ENCODE measurements at regions not wholly inside any gene's neighbourhood (a gene's known extent, or its start where the extent isn't known, plus 50 kb on each side); places are given as distances from the start of the nearest gene placed in this dataset.

- no peak overlapping the region for H3K4me3 ChIP-seq (ENCODE audit: low read length)
- ChIA-PET CTCF (no interaction called here), POLR2A (no interaction called here)
- no peaks in the 10 kb centered on the region for H3K4me1 ChIP-seq (ENCODE audit: insufficient read depth, low read length)
- H3K4me3 Mint-ChIP-seq, result no peak overlapping the region
- H3K27me3 Mint-ChIP-seq, result peaks cover 0 to 2% of the 10 kb centered on the region in 2 donors
- no peaks in the 10 kb centered on the region for H3K36me3 ChIP-seq (ENCODE audit: insufficient read depth, low read length)
- no peaks in the 10 kb centered on the region for H3K36me3 Mint-ChIP-seq
- no peak overlapping the region for H3K27ac ChIP-seq (ENCODE audit: low read depth, low read length)
- H3K27me3 ChIP-seq (ENCODE audit: insufficient read depth, low read length, poor library complexity, severe bottlenecking), result no peaks in the 10 kb centered on the region
- H3K9me3 Mint-ChIP-seq, result peaks cover 0 to 6% (median 5%) of the 10 kb centered on the region in 5 donors
- H3K9me3 ChIP-seq (ENCODE audit: low read length), result no peaks in the 10 kb centered on the region
- H3K4me1 Mint-ChIP-seq, result no peaks in the 10 kb centered on the region
- H3K27ac Mint-ChIP-seq, result no peak overlapping the region
- DNase-seq, result no peak
Measured at GRCh38 chr16:6160303-6160702, 1062.7 kb upstream of the EEF2KMT start.

- Mint-ChIP-seq H3K4me1 (no peaks in the 10 kb centered on the region), H3K36me3 (no peaks in the 10 kb centered on the region), H3K27ac (no peak overlapping the region), H3K4me3 (no peak overlapping the region), H3K27me3 (no peaks in the 10 kb centered on the region), H3K9me3 (peaks cover 0 to 10% (median 6%) of the 10 kb centered on the region in 5 donors)
- Histone ChIP-seq H3K4me1 (ENCODE audit: insufficient read depth, low read length) (no peaks in the 10 kb centered on the region), H3K27ac (ENCODE audit: low read depth, low read length) (no peak overlapping the region), H3K27me3 (ENCODE audit: insufficient read depth, low read length, poor library complexity, severe bottlenecking) (no peaks in the 10 kb centered on the region), H3K4me3 (ENCODE audit: low read length) (no peak overlapping the region), H3K9me3 (ENCODE audit: low read length) (no peaks in the 10 kb centered on the region), H3K36me3 (ENCODE audit: insufficient read depth, low read length) (no peaks in the 10 kb centered on the region)
- no peak for DNase-seq
- POLR2A ChIA-PET, result no interaction called here
- CTCF ChIA-PET, result no interaction called here
Measured at GRCh38 chr16:6157806-6158205, 1060.2 kb upstream of the EEF2KMT start.

GRCh38 chr16:6155271-6155670 lies 1057.7 kb upstream of the EEF2KMT start:
- no peak overlapping the region for H3K4me3 Mint-ChIP-seq
- Histone ChIP-seq H3K27ac (ENCODE audit: low read depth, low read length) (no peak overlapping the region), H3K4me1 (ENCODE audit: insufficient read depth, low read length) (no peaks in the 10 kb centered on the region), H3K27me3 (ENCODE audit: insufficient read depth, low read length, poor library complexity, severe bottlenecking) (no peaks in the 10 kb centered on the region), H3K36me3 (ENCODE audit: insufficient read depth, low read length) (no peaks in the 10 kb centered on the region), H3K9me3 (ENCODE audit: low read length) (no peaks in the 10 kb centered on the region), H3K4me3 (ENCODE audit: low read length) (no peak overlapping the region)
- DNase-seq, result no peak
- H3K27ac Mint-ChIP-seq, result no peak overlapping the region
- no peaks in the 10 kb centered on the region for H3K36me3 Mint-ChIP-seq
- ChIA-PET CTCF (no interaction called here), POLR2A (no interaction called here)
- no peaks in the 10 kb centered on the region for H3K27me3 Mint-ChIP-seq
- H3K4me1 Mint-ChIP-seq, result no peaks in the 10 kb centered on the region
- peaks cover 2 to 13% (median 6%) of the 10 kb centered on the region in 5 donors for H3K9me3 Mint-ChIP-seq

- H3K27me3 ChIP-seq (ENCODE audit: insufficient read depth, low read length, poor library complexity, severe bottlenecking), result no peaks in the 10 kb centered on the region
- no peak for DNase-seq
- POLR2A ChIA-PET, result no interaction called here
- no peaks in the 10 kb centered on the region for H3K36me3 ChIP-seq (ENCODE audit: insufficient read depth, low read length)
- H3K4me3 ChIP-seq (ENCODE audit: low read length), result no peak overlapping the region
- Mint-ChIP-seq H3K27ac (no peak overlapping the region), H3K4me1 (no peaks in the 10 kb centered on the region), H3K9me3 (peaks cover 0 to 10% (median 9%) of the 10 kb centered on the region in 5 donors), H3K36me3 (no peaks in the 10 kb centered on the region), H3K27me3 (no peaks in the 10 kb centered on the region), H3K4me3 (no peak overlapping the region)
- no peaks in the 10 kb centered on the region for H3K9me3 ChIP-seq (ENCODE audit: low read length)
- CTCF ChIA-PET, result no interaction called here
- no peaks in the 10 kb centered on the region for H3K4me1 ChIP-seq (ENCODE audit: insufficient read depth, low read length)
- H3K27ac ChIP-seq (ENCODE audit: low read depth, low read length), result no peak overlapping the region
Measured at GRCh38 chr16:6153901-6154300, 1056.3 kb upstream of the EEF2KMT start.

- H3K4me3 ChIP-seq (ENCODE audit: low read length), result no peak overlapping the region
- ChIA-PET CTCF (no interaction called here), POLR2A (no interaction called here)
- no peaks in the 10 kb centered on the region for H3K36me3 Mint-ChIP-seq
- no peaks in the 10 kb centered on the region for H3K4me1 Mint-ChIP-seq
- no peaks in the 10 kb centered on the region for H3K4me1 ChIP-seq (ENCODE audit: insufficient read depth, low read length)
- no peak overlapping the region for H3K27ac ChIP-seq (ENCODE audit: low read depth, low read length)
- no peaks in the 10 kb centered on the region for H3K27me3 Mint-ChIP-seq
- no peaks in the 10 kb centered on the region for H3K36me3 ChIP-seq (ENCODE audit: insufficient read depth, low read length)
- no peak overlapping the region for H3K4me3 Mint-ChIP-seq
- no peak overlapping the region for H3K27ac Mint-ChIP-seq
- no peaks in the 10 kb centered on the region for H3K9me3 ChIP-seq (ENCODE audit: low read length)
- H3K27me3 ChIP-seq (ENCODE audit: insufficient read depth, low read length, poor library complexity, severe bottlenecking), result no peaks in the 10 kb centered on the region
- no peak for DNase-seq
- peaks cover 4 to 23% (median 14%) of the 10 kb centered on the region in 5 donors for H3K9me3 Mint-ChIP-seq
Measured at GRCh38 chr16:6149031-6149430, 1051.4 kb upstream of the EEF2KMT start.

- Mint-ChIP-seq H3K27ac (no peak overlapping the region), H3K4me3 (no peak overlapping the region), H3K9me3 (peaks cover 4 to 23% (median 14%) of the 10 kb centered on the region in 5 donors), H3K36me3 (no peaks in the 10 kb centered on the region), H3K4me1 (no peaks in the 10 kb centered on the region), H3K27me3 (no peaks in the 10 kb centered on the region)
- Histone ChIP-seq H3K27me3 (ENCODE audit: insufficient read depth, low read length, poor library complexity, severe bottlenecking) (no peaks in the 10 kb centered on the region), H3K4me3 (ENCODE audit: low read length) (no peak overlapping the region), H3K36me3 (ENCODE audit: insufficient read depth, low read length) (no peaks in the 10 kb centered on the region), H3K9me3 (ENCODE audit: low read length) (no peaks in the 10 kb centered on the region), H3K27ac (ENCODE audit: low read depth, low read length) (no peak overlapping the region), H3K4me1 (ENCODE audit: insufficient read depth, low read length) (no peaks in the 10 kb centered on the region)
- CTCF ChIA-PET, result no interaction called here
- no peak for DNase-seq
- POLR2A ChIA-PET, result no interaction called here
Measured at GRCh38 chr16:6148361-6148760, 1050.8 kb upstream of the EEF2KMT start.

GRCh38 chr16:6146874-6147425 lies 1049.4 kb upstream of the EEF2KMT start:
- H3K27ac Mint-ChIP-seq, result no peak overlapping the region
- no peaks in the 10 kb centered on the region for H3K4me1 Mint-ChIP-seq
- no peaks in the 10 kb centered on the region for H3K9me3 ChIP-seq (ENCODE audit: low read length)

GRCh38 chr16:6146356-6146755 lies 1048.8 kb upstream of the EEF2KMT start:
- Mint-ChIP-seq H3K9me3 (peaks cover 8 to 30% (median 23%) of the 10 kb centered on the region in 5 donors), H3K36me3 (no peaks in the 10 kb centered on the region), H3K27me3 (no peaks in the 10 kb centered on the region), H3K4me3 (no peak overlapping the region), H3K27ac (no peak overlapping the region), H3K4me1 (no peaks in the 10 kb centered on the region)
- POLR2A ChIA-PET, result no interaction called here
- no peaks in the 10 kb centered on the region for H3K36me3 ChIP-seq (ENCODE audit: insufficient read depth, low read length)
- H3K4me1 ChIP-seq (ENCODE audit: insufficient read depth, low read length), result no peaks in the 10 kb centered on the region
- H3K27me3 ChIP-seq (ENCODE audit: insufficient read depth, low read length, poor library complexity, severe bottlenecking), result no peaks in the 10 kb centered on the region
- H3K9me3 ChIP-seq (ENCODE audit: low read length), result no peaks in the 10 kb centered on the region
- no peak overlapping the region for H3K27ac ChIP-seq (ENCODE audit: low read depth, low read length)
- no peak for DNase-seq
- no peak overlapping the region for H3K4me3 ChIP-seq (ENCODE audit: low read length)
- CTCF ChIA-PET, result interaction anchor here (1.4 kb wide), 1 partner anchor 15 kb away, joined by 3 read pairs; no protein-coding TSS in a partner anchor

More at GRCh38 chr16:6146874-6147425, 1049.4 kb upstream of the EEF2KMT start:
- Histone ChIP-seq H3K4me1 (ENCODE audit: insufficient read depth, low read length) (no peaks in the 10 kb centered on the region), H3K4me3 (ENCODE audit: low read length) (no peak overlapping the region), H3K36me3 (ENCODE audit: insufficient read depth, low read length) (no peaks in the 10 kb centered on the region), H3K27me3 (ENCODE audit: insufficient read depth, low read length, poor library complexity, severe bottlenecking) (no peaks in the 10 kb centered on the region), H3K27ac (ENCODE audit: low read depth, low read length) (no peak overlapping the region)
- Mint-ChIP-seq H3K36me3 (no peaks in the 10 kb centered on the region), H3K4me3 (no peak overlapping the region), H3K27me3 (no peaks in the 10 kb centered on the region), H3K9me3 (peaks cover 8 to 29% (median 21%) of the 10 kb centered on the region in 5 donors)
- ChIA-PET POLR2A (no interaction called here), CTCF (no interaction called here)
- no peak for DNase-seq

- Histone ChIP-seq H3K27ac (ENCODE audit: low read depth, low read length) (no peak overlapping the region), H3K27me3 (ENCODE audit: insufficient read depth, low read length, poor library complexity, severe bottlenecking) (no peaks in the 10 kb centered on the region), H3K9me3 (ENCODE audit: low read length) (no peaks in the 10 kb centered on the region), H3K4me3 (ENCODE audit: low read length) (no peak overlapping the region), H3K36me3 (ENCODE audit: insufficient read depth, low read length) (no peaks in the 10 kb centered on the region), H3K4me1 (ENCODE audit: insufficient read depth, low read length) (no peaks in the 10 kb centered on the region)
- H3K4me1 Mint-ChIP-seq, result no peaks in the 10 kb centered on the region
- no peak overlapping the region for H3K4me3 Mint-ChIP-seq
- CTCF ChIA-PET, result no interaction called here
- no peaks in the 10 kb centered on the region for H3K36me3 Mint-ChIP-seq
- H3K9me3 Mint-ChIP-seq, result peaks cover 13 to 34% (median 28%) of the 10 kb centered on the region in 5 donors
- no peaks in the 10 kb centered on the region for H3K27me3 Mint-ChIP-seq
- no peak overlapping the region for H3K27ac Mint-ChIP-seq
- POLR2A ChIA-PET, result no interaction called here
- DNase-seq, result no peak
Measured at GRCh38 chr16:6144463-6144862, 1046.9 kb upstream of the EEF2KMT start.
